SK-N-SH (cell line): ENCODE measurements at regions not wholly inside any gene's neighbourhood (a gene's known extent, or its start where the extent isn't known, plus 50 kb on each side); places are given as distances from the start of the nearest gene placed in this dataset.

ENCODE experiments used
- CTCF ChIA-PET: fragments of 300-600, 350-600 bp; formaldehyde crosslinking; extraction: SDS; loops from one replicate; lab custom pipeline; 2021; lab: Yijun Ruan, JAX
- POLR2A ChIA-PET: fragments of 350-600 bp; sonication (Branson Sonifier 250); formaldehyde crosslinking; extraction: SDS; loops from one replicate; lab custom pipeline; 2020; ENCODE audit warnings: antibody characterized with exemption, inconsistent platforms; lab: Yijun Ruan, JAX
- DNase-seq: peaks from one replicate; pipeline ENCODE4 v3.0.0; 2012
- H2AFZ ChIP-seq: fragments of 200-600 bp; sonication (generic); 2 replicates; pipeline ENCODE4 v1.8.1; 2016; ENCODE audit warnings: antibody characterized with exemption, mild to moderate bottlenecking, low read depth
- H3F3A ChIP-seq: fragments of 200-600 bp; sonication (generic); replicated peaks from 2 replicates; pipeline ENCODE3; 2016; ENCODE audit warnings: antibody characterized with exemption, mild to moderate bottlenecking; ENCODE audit not compliant: insufficient read depth
- H3K27ac ChIP-seq, 2 experiments: fragments of 200-500 bp in 1 of 2; fragments of 200-600 bp in 1 of 2; sonication (Bioruptor generic) in 1 of 2; sonication (generic), shearing (Covaris generic) in 1 of 2; 2 replicates each; pipeline versions ENCODE4 v1.5.1 to v1.6.1; 2014 to 2016; ENCODE audit warnings: low read depth in 2 of 2, inconsistent platforms in 1 of 2, low read length in 1 of 2, mild to moderate bottlenecking in 1 of 2, mixed read lengths in 1 of 2
- H3K27me3 ChIP-seq: fragments of 200-600 bp; sonication (generic), shearing (Covaris generic); 2 replicates; pipeline ENCODE4 v1.6.1; 2016; ENCODE audit warnings: mixed run types; ENCODE audit not compliant: insufficient read depth
- H3K36me3 ChIP-seq, 2 experiments: fragments of 200-500 bp in 1 of 2; fragments of 200-600 bp in 1 of 2; sonication (Bioruptor generic) in 1 of 2; sonication (generic) in 1 of 2; replicated peaks in 1 of 2; 2 replicates each; pipeline versions ENCODE3 to v1.5.1; 2014 to 2016; ENCODE audit warnings: low read length in 1 of 2, mild to moderate bottlenecking in 1 of 2; ENCODE audit not compliant: insufficient read depth in 2 of 2, control insufficient read depth in 1 of 2
- H3K4me1 ChIP-seq, 2 experiments: fragments of 200-500 bp in 1 of 2; fragments of 200-600 bp in 1 of 2; sonication (Bioruptor generic) in 1 of 2; sonication (generic), shearing (Covaris generic) in 1 of 2; 2 replicates each; pipeline versions ENCODE4 v1.5.1 to v1.6.1; 2014 to 2016; ENCODE audit warnings: low read depth in 1 of 2, low read length in 1 of 2, mixed run types in 1 of 2; ENCODE audit not compliant: insufficient read depth in 2 of 2, control insufficient read depth in 1 of 2
- H3K4me2 ChIP-seq: fragments of 200-600 bp; sonication (generic), shearing (Covaris generic); 2 replicates; pipeline ENCODE4 v1.6.1; 2017; ENCODE audit warnings: mixed run types
- H3K4me3 ChIP-seq, 2 experiments: fragments of 200-500 bp in 1 of 2; fragments of 200-600 bp in 1 of 2; sonication (Bioruptor generic) in 1 of 2; sonication (generic), shearing (Covaris generic) in 1 of 2; 2 replicates each; pipeline versions ENCODE4 v1.5.1 to v1.8.1; 2014 to 2016; ENCODE audit warnings: low read depth in 2 of 2, inconsistent platforms in 1 of 2, low read length in 1 of 2, mild to moderate bottlenecking in 1 of 2, mixed read lengths in 1 of 2, moderate library complexity in 1 of 2
- H3K79me2 ChIP-seq: fragments of 200-600 bp; sonication (generic); 2 replicates; pipeline ENCODE4 v1.8.1; 2017; ENCODE audit warnings: mild to moderate bottlenecking; ENCODE audit not compliant: insufficient read depth
- H3K9ac ChIP-seq: fragments of 200-600 bp; sonication (generic); 2 replicates; pipeline ENCODE4 v1.6.1; 2017; ENCODE audit warnings: mixed run types
- H3K9me2 ChIP-seq: fragments of 200-600 bp; sonication (generic); 2 replicates; pipeline ENCODE4 v1.6.1; 2017; ENCODE audit warnings: mixed run types
- H3K9me3 ChIP-seq: fragments of 200-600 bp; sonication (generic); 2 replicates; pipeline ENCODE4 v1.6.1; 2017; ENCODE audit warnings: mixed run types, mild to moderate bottlenecking, moderate library complexity
- H4K20me1 ChIP-seq: fragments of 200-600 bp; sonication (generic); 2 replicates; pipeline ENCODE4 v1.6.1; 2017; ENCODE audit warnings: mild to moderate bottlenecking, mixed run types; ENCODE audit not compliant: insufficient read depth
- CHD2 ChIP-seq: fragments of 150-350 bp; IDR thresholded peaks from 2 replicates; pipeline ENCODE4 v1.6.1; 2018; ENCODE audit warnings: low read length; ENCODE audit not compliant: partially characterized antibody
- EP300 ChIP-seq, 2 experiments: IDR thresholded peaks; 2 replicates each; pipeline versions ENCODE4 v1.4.0 to v1.6.1; 2012; ENCODE audit warnings: borderline replicate concordance in 1 of 2, low read depth in 1 of 2, low read length in 1 of 2
- EZH2phosphoT487 ChIP-seq: fragments of 200-600 bp; sonication (generic); IDR thresholded peaks from 2 replicates; pipeline ENCODE4 v1.6.1; 2017; ENCODE audit warnings: low read depth, mixed run types, mild to moderate bottlenecking, antibody characterized with exemption, moderate library complexity, borderline replicate concordance
- FOXJ3 ChIP-seq: sonication (generic); formaldehyde crosslinking; IDR thresholded peaks from 2 replicates; pipeline ENCODE4 v1.5.1; 2020; ENCODE audit warnings: mild to moderate bottlenecking, missing genetic modification reagents
- FOXM1 ChIP-seq: IDR thresholded peaks from 2 replicates; pipeline ENCODE4 v1.4.0; 2012; ENCODE audit warnings: low read depth, mild to moderate bottlenecking
- GABPA ChIP-seq: IDR thresholded peaks from 2 replicates; pipeline ENCODE4 v1.4.0; 2012; ENCODE audit warnings: low read depth, mild to moderate bottlenecking
- GATA2 ChIP-seq: sonication (generic); formaldehyde crosslinking; IDR thresholded peaks from 2 replicates; pipeline ENCODE4 v1.5.0; 2020; ENCODE audit warnings: mild to moderate bottlenecking, missing genetic modification reagents
- IRF3 ChIP-seq: fragments of 150-350 bp; IDR thresholded peaks from 2 replicates; pipeline ENCODE4 v1.6.1; 2016; ENCODE audit warnings: mild to moderate bottlenecking, low read depth, low read length
- JUND ChIP-seq: IDR thresholded peaks from 2 replicates; pipeline ENCODE4 v1.4.0; 2012
- MXI1 ChIP-seq: IDR thresholded peaks from 2 replicates; pipeline ENCODE4 v1.6.1; 2012; ENCODE audit warnings: mild to moderate bottlenecking, low read depth, low read length, improper control_type of control experiment
- NFIC ChIP-seq: IDR thresholded peaks from 2 replicates; pipeline ENCODE4 v1.4.0; 2012; ENCODE audit warnings: borderline replicate concordance
- NRF1 ChIP-seq: IDR thresholded peaks from 2 replicates; pipeline ENCODE4 v1.6.1; 2012; ENCODE audit warnings: low read depth, mild to moderate bottlenecking, low read length
- POLR2AphosphoS5 ChIP-seq: IDR thresholded peaks from 2 replicates; pipeline ENCODE4 v1.6.1; 2012; ENCODE audit warnings: low read depth, low read length
- RAD21 ChIP-seq: IDR thresholded peaks from 2 replicates; pipeline ENCODE4 v1.6.1; 2012; ENCODE audit warnings: mild to moderate bottlenecking, low read length
- REST ChIP-seq: IDR thresholded peaks from 2 replicates; pipeline ENCODE4 v1.6.1; 2012; ENCODE audit warnings: mild to moderate bottlenecking, low read depth, low read length, moderate library complexity
- RFX5 ChIP-seq: IDR thresholded peaks from 2 replicates; pipeline ENCODE4 v1.6.1; 2012; ENCODE audit warnings: mild to moderate bottlenecking, improper control_type of control experiment, low read length
- RXRA ChIP-seq: IDR thresholded peaks from 2 replicates; pipeline ENCODE4 v1.4.0; 2012; ENCODE audit warnings: low read depth, mild to moderate bottlenecking, borderline replicate concordance
- SIN3A ChIP-seq: IDR thresholded peaks from 2 replicates; pipeline ENCODE4 v1.6.1; 2012; ENCODE audit warnings: low read depth, mild to moderate bottlenecking, low read length, moderate library complexity, borderline replicate concordance
- SMC3 ChIP-seq: IDR thresholded peaks from 2 replicates; pipeline ENCODE4 v1.6.1; 2012; ENCODE audit warnings: low read depth, low read length, improper control_type of control experiment
- TAF1 ChIP-seq: IDR thresholded peaks from 2 replicates; pipeline ENCODE4 v1.6.1; 2012; ENCODE audit warnings: low read depth, mild to moderate bottlenecking, low read length, moderate library complexity, borderline replicate concordance
- TCF12 ChIP-seq: IDR thresholded peaks from 2 replicates; pipeline ENCODE4 v1.4.0; 2012
- TEAD4 ChIP-seq: IDR thresholded peaks from 2 replicates; pipeline ENCODE4 v1.4.0; 2012; ENCODE audit warnings: mild to moderate bottlenecking, borderline replicate concordance; ENCODE audit not compliant: insufficient read depth
- YY1 ChIP-seq: IDR thresholded peaks from 2 replicates; pipeline ENCODE4 v1.4.0; 2012; ENCODE audit warnings: low read depth, mild to moderate bottlenecking
- WGBS: methylation state at CpG from one replicate; pipeline ENCODE4 v1.1.6; 2017; ENCODE audit warnings: low lambda C conversion rate; 5-methylcytosine and 5-hydroxymethylcytosine counted together
- TF ChIP-seq, protein P1 (sequence below): IDR thresholded peaks from 2 replicates; pipeline ENCODE4 v1.4.0; 2012; ENCODE audit warnings: low read depth
- TF ChIP-seq, protein P2 (sequence below): IDR thresholded peaks from 2 replicates; pipeline ENCODE4 v1.4.0; 2012; ENCODE audit warnings: low read depth, borderline replicate concordance

DNA sequence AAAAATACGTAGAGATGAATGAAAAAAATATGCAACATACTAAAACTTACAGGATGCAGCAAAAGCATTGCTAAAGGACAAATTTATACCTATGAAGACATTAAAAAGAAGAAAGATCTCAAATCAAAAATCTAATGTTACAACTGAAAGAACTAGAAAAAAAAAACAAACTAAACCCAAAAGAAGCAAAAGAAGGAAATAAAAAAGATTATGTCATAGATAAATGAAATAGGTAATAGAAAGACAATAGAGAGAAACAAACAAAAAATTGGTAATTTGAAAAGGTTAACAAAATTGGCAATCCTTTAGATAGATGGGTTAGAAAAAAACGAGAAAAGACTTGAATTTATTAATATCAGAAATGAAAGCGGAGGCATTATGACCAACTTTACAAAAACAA lies 1000.2 kb downstream of the TLE4 start:
- Histone ChIP-seq H3K27me3 (no peaks in the 10 kb centered on the region), H3K36me3 (no peaks in the 10 kb centered on the region), H3K9me3 (0 out of 2 replicates have a peak, but pooled peaks cover 4% of the 10 kb centered on the region), H3K9ac (no peak overlapping the region), H3K4me2 (no peak overlapping the region), H2AFZ (no peak overlapping the region), H3K27ac (no peak overlapping the region), H3K4me1 (no peaks in the 10 kb centered on the region), H3K9me2 (no peaks in the 10 kb centered on the region), H4K20me1 (no peaks in the 10 kb centered on the region), H3K79me2 (no peaks in the 10 kb centered on the region), H3K4me3 (no peak overlapping the region), H3F3A (no peaks in the 10 kb centered on the region)
- ChIA-PET POLR2A (no interaction called here), CTCF (no interaction called here)
- TF ChIP-seq SIN3A (no peak), SMC3 (no peak), NFIC (no peak), GABPA (no peak), RFX5 (no peak), TCF12 (no peak), RXRA (no peak), TAF1 (no peak), GATA2 (CRISPR knock-in tag) (no peak), JUND (no peak), NRF1 (no peak), REST (no peak)
- 11% methylated on average over 3 of the region's 3 CpGs for WGBS
- no peak for DNase-seq

DNA sequence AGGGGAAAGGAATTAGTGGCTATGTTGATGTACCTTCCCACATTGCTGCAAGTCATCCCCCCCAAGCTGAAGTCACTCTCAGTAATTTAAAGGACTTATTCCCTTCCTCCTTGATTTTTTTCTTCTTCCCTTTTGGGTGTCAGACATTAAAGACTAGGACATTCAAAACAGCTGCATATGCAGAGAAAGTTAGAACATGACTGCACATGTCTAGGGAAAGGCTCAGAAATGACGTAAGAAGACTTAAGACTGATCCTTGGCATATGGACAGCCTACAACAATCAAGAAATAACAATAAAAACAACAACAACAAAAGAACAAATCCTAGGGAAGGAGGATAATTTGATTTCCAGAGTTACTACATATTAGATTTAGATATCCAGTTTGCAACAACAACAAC lies 997.5 kb downstream of the TLE4 start:
- 19% methylated on average over 1 of the region's 1 CpG for WGBS
- TF ChIP-seq RAD21 (no peak), TEAD4 (no peak), IRF3 (no peak), CHD2 (no peak), FOXJ3 (CRISPR knock-in tag) (no peak), MXI1 (no peak), EZH2phosphoT487 (no peak), RXRA (no peak), YY1 (no peak), POLR2AphosphoS5 (no peak), EP300 (IDR thresholded peaks at IDR 0.05; ENCODE audit: borderline replicate concordance in 1 of 2, low read depth in 1 of 2, low read length in 1 of 2) (no peak), GATA2 (CRISPR knock-in tag) (no peak), FOXM1 (no peak), SMC3 (no peak), JUND (no peak)
- TF ChIP-seq, protein P1, sequence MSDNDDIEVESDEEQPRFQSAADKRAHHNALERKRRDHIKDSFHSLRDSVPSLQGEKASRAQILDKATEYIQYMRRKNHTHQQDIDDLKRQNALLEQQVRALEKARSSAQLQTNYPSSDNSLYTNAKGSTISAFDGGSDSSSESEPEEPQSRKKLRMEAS = no peak
- TF ChIP-seq, protein P2, sequence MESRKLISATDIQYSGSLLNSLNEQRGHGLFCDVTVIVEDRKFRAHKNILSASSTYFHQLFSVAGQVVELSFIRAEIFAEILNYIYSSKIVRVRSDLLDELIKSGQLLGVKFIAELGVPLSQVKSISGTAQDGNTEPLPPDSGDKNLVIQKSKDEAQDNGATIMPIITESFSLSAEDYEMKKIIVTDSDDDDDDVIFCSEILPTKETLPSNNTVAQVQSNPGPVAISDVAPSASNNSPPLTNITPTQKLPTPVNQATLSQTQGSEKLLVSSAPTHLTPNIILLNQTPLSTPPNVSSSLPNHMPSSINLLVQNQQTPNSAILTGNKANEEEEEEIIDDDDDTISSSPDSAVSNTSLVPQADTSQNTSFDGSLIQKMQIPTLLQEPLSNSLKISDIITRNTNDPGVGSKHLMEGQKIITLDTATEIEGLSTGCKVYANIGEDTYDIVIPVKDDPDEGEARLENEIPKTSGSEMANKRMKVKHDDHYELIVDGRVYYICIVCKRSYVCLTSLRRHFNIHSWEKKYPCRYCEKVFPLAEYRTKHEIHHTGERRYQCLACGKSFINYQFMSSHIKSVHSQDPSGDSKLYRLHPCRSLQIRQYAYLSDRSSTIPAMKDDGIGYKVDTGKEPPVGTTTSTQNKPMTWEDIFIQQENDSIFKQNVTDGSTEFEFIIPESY = no peak

More for the DNA sequence above, 997.5 kb downstream of the TLE4 start:
- DNase-seq = no peak
- Histone ChIP-seq H3K27me3 (no peaks in the 10 kb centered on the region), H3K4me2 (no peak overlapping the region), H3F3A (no peaks in the 10 kb centered on the region), H2AFZ (no peak overlapping the region), H3K9me3 (0 out of 2 replicates have a peak, but pooled peaks cover 4% of the 10 kb centered on the region), H3K4me1 (no peaks in the 10 kb centered on the region), H3K9me2 (no peaks in the 10 kb centered on the region), H3K36me3 (no peaks in the 10 kb centered on the region), H3K79me2 (no peaks in the 10 kb centered on the region), H3K27ac (no peak overlapping the region), H3K9ac (no peak overlapping the region), H4K20me1 (no peaks in the 10 kb centered on the region), H3K4me3 (no peak overlapping the region)
- ChIA-PET CTCF (no interaction called here), POLR2A (no interaction called here)
